ENCODE measurements at regions not wholly inside any gene's neighbourhood (a gene's known extent, or its start where the extent isn't known, plus 50 kb on each side); places are given as distances from the start of the nearest gene placed in this dataset.

- no peaks in the 10 kb centered on the region for H3K4me1 ChIP-seq (replicated peaks)
- H3K27ac ChIP-seq, result no peak overlapping the region
- 54% methylated on average over 10 of the region's 10 CpGs for WGBS
- DNase-seq (ENCODE audit: low spot score), result no peak
- H3K4me3 ChIP-seq, result no peak overlapping the region
- H3K36me3 ChIP-seq, result no peaks in the 10 kb centered on the region
- intact Hi-C loops (cut with DNase I), result no loop called here
- no peaks in the 10 kb centered on the region for H3K9me3 ChIP-seq
- TF ChIP-seq CTCF (IDR thresholded peaks at IDR 0.05), result no peak
- peaks cover 4% of the 10 kb centered on the region for H3K27me3 ChIP-seq (replicated peaks; ENCODE audit: insufficient read depth)
Measured at GRCh38 chr11:31986201-31986889, 104.5 kb upstream of the RCN1 start.

GRCh38 chr11:31981457-31981856 is 109.4 kb upstream of the RCN1 start:
- H3K4me3 ChIP-seq, result no peak overlapping the region
- H3K9me3 ChIP-seq, result no peaks in the 10 kb centered on the region
- no peak for DNase-seq (ENCODE audit: low spot score)
- H3K27me3 ChIP-seq (replicated peaks; ENCODE audit: insufficient read depth), result peaks cover 3% of the 10 kb centered on the region
- intact Hi-C loops (cut with DNase I), result no loop called here
- H3K27ac ChIP-seq, result no peak overlapping the region
- H3K4me1 ChIP-seq (replicated peaks), result no peaks in the 10 kb centered on the region
- H3K36me3 ChIP-seq, result no peaks in the 10 kb centered on the region
- WGBS, result 94% methylated on average over 1 of the region's 1 CpG
- no peak for TF ChIP-seq POLR2A (IDR thresholded peaks at IDR 0.05)
- TF ChIP-seq POLR2AphosphoS5 (IDR thresholded peaks at IDR 0.05), result no peak
- no peak for TF ChIP-seq CTCF (IDR thresholded peaks at IDR 0.05)

GRCh38 chr11:31977343-31977742 is 113.5 kb upstream of the RCN1 start:
- Histone ChIP-seq H3K9me3 (no peaks in the 10 kb centered on the region), H3K4me3 (no peak overlapping the region), H3K4me1 (replicated peaks) (no peaks in the 10 kb centered on the region), H3K27me3 (replicated peaks; ENCODE audit: insufficient read depth) (peaks cover 3% of the 10 kb centered on the region), H3K27ac (no peak overlapping the region), H3K36me3 (no peaks in the 10 kb centered on the region)
- 28% methylated on average over 4 of the region's 4 CpGs for WGBS
- TF ChIP-seq POLR2AphosphoS5 (IDR thresholded peaks at IDR 0.05), result no peak
- no peak for TF ChIP-seq CTCF (IDR thresholded peaks at IDR 0.05)
- no peak for TF ChIP-seq POLR2A (IDR thresholded peaks at IDR 0.05)
- no peak for DNase-seq (ENCODE audit: low spot score)
- intact Hi-C loops (cut with DNase I), result no loop called here

- DNase-seq (ENCODE audit: low spot score), result no peak
- H3K36me3 ChIP-seq, result no peaks in the 10 kb centered on the region
- WGBS, result 86% methylated on average over 5 of the region's 5 CpGs
- no peaks in the 10 kb centered on the region for H3K4me1 ChIP-seq (replicated peaks)
- intact Hi-C loops (cut with DNase I), result no loop called here
- H3K4me3 ChIP-seq, result no peak overlapping the region
- H3K9me3 ChIP-seq, result no peaks in the 10 kb centered on the region
- no peak overlapping the region for H3K27ac ChIP-seq
- TF ChIP-seq POLR2A (IDR thresholded peaks at IDR 0.05), result no peak
- no peak for TF ChIP-seq POLR2AphosphoS5 (IDR thresholded peaks at IDR 0.05)
- TF ChIP-seq CTCF (IDR thresholded peaks at IDR 0.05), result no peak
- peaks cover 3% of the 10 kb centered on the region for H3K27me3 ChIP-seq (replicated peaks; ENCODE audit: insufficient read depth)
Measured at GRCh38 chr11:31974366-31975136, 116.3 kb upstream of the RCN1 start.

- Histone ChIP-seq H3K27me3 (replicated peaks; ENCODE audit: insufficient read depth) (peaks cover 3% of the 10 kb centered on the region), H3K36me3 (no peaks in the 10 kb centered on the region), H3K9me3 (no peaks in the 10 kb centered on the region), H3K27ac (no peak overlapping the region), H3K4me1 (replicated peaks) (no peaks in the 10 kb centered on the region), H3K4me3 (no peak overlapping the region)
- TF ChIP-seq CTCF (IDR thresholded peaks at IDR 0.05) (no peak), POLR2AphosphoS5 (IDR thresholded peaks at IDR 0.05) (no peak), POLR2A (IDR thresholded peaks at IDR 0.05) (no peak)
- intact Hi-C loops (cut with DNase I), result no loop called here
- WGBS, result 71% methylated on average over 4 of the region's 4 CpGs
- no peak for DNase-seq (ENCODE audit: low spot score)
Measured at GRCh38 chr11:31973172-31973571, 117.7 kb upstream of the RCN1 start.
